ENCODE measurements at regions not wholly inside any gene's neighbourhood (a gene's known extent, or its start where the extent isn't known, plus 50 kb on each side); places are given as distances from the start of the nearest gene placed in this dataset.

DNA sequence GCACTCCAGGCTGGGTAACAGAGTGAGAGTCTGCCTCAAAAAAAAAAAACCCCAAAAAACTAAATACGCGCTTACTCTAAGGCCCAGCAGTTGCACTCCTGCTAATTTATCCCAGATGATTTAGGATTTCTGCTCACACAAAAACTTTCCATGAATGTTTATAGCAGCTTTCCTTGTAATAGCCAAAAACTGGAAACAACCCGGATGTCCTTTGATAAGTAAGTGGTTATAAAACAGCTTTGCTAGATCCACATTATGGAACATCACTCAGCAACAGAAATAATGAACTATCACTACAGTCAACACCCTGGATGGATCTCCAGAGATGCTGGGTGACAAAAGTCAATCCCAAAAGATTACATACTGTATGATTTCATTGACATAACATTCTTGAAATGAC lies 220.4 kb upstream of the JARID2 start:
- no peak overlapping the region for H2BK5ac ChIP-seq (ENCODE audit: insufficient read length, low read length)
- no CpG with 5 or more reads among the region's 3 CpGs for WGBS (ENCODE audit: extremely low coverage, insufficient read length, low lambda C conversion rate)
- H3K4ac ChIP-seq (ENCODE audit: low read depth, low read length), result no peak overlapping the region
- H2AFZ ChIP-seq (ENCODE audit: low read length), result no peak overlapping the region
- H2BK20ac ChIP-seq (ENCODE audit: low read depth, low read length, poor library complexity, severe bottlenecking), result no peak overlapping the region
- no peak overlapping the region for H4K91ac ChIP-seq (ENCODE audit: insufficient read length, low read depth, low read length)
- Mint-ChIP-seq H3K4me1 (peaks cover 27 to 28% of the 10 kb centered on the region in 2 experiments), H3K27me3 (ENCODE audit: low read depth) (no peaks in the 10 kb centered on the region), H3K4me3 (no peak overlapping the region), H3K36me3 (ENCODE audit: insufficient read depth in 1 of 3, low read depth in 3 of 3) (peaks cover 4 to 23% (median 16%) of the 10 kb centered on the region in 3 experiments), H3K9me3 (peaks cover 13 to 16% of the 10 kb centered on the region in 2 experiments), H3K27ac (peak overlapping the region in 1 of 3 experiments; percentile 76; a peak in 2 of 7 replicates)
- H4K8ac ChIP-seq (replicated peaks; ENCODE audit: insufficient read length, low read depth, low read length), result no peak overlapping the region
- no peaks in the 10 kb centered on the region for H3K9me3 ChIP-seq (ENCODE audit: control insufficient read depth, low read depth, low read length)
- H3K23me2 ChIP-seq (ENCODE audit: insufficient read length, low read depth, low read length, poor library complexity, severe bottlenecking), result no peaks in the 10 kb centered on the region
- H3K56ac ChIP-seq (ENCODE audit: insufficient read length, low read depth, low read length), result no peak overlapping the region
- H3K9ac ChIP-seq (ENCODE audit: extremely low read depth, insufficient read length, low read length), result no peak overlapping the region
- H2AK5ac ChIP-seq (ENCODE audit: insufficient read length, low read length), result no peak overlapping the region
- H3K27ac ChIP-seq (ENCODE audit: insufficient read length, low read depth, low read length), result no peak overlapping the region
- H3K14ac ChIP-seq (ENCODE audit: insufficient read depth, low read length), result no peak overlapping the region
- no peak overlapping the region for H3K4me2 ChIP-seq (ENCODE audit: insufficient read depth, insufficient read length, low read length)
- H4K20me1 ChIP-seq (ENCODE audit: control insufficient read depth, insufficient read depth, insufficient read length), result no peaks in the 10 kb centered on the region
- no peak overlapping the region for H2BK120ac ChIP-seq (ENCODE audit: low read depth, low read length, poor library complexity, severe bottlenecking)
- TF ChIP-seq, protein P1, sequence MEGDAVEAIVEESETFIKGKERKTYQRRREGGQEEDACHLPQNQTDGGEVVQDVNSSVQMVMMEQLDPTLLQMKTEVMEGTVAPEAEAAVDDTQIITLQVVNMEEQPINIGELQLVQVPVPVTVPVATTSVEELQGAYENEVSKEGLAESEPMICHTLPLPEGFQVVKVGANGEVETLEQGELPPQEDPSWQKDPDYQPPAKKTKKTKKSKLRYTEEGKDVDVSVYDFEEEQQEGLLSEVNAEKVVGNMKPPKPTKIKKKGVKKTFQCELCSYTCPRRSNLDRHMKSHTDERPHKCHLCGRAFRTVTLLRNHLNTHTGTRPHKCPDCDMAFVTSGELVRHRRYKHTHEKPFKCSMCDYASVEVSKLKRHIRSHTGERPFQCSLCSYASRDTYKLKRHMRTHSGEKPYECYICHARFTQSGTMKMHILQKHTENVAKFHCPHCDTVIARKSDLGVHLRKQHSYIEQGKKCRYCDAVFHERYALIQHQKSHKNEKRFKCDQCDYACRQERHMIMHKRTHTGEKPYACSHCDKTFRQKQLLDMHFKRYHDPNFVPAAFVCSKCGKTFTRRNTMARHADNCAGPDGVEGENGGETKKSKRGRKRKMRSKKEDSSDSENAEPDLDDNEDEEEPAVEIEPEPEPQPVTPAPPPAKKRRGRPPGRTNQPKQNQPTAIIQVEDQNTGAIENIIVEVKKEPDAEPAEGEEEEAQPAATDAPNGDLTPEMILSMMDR (conservative IDR thresholded peaks at IDR 0.05), result no peak
- no peak overlapping the region for H2BK12ac ChIP-seq (ENCODE audit: insufficient read length, low read depth, low read length)
- no peak overlapping the region for H2BK15ac ChIP-seq (ENCODE audit: low read depth, low read length)
- no peaks in the 10 kb centered on the region for H3K27me3 ChIP-seq (ENCODE audit: insufficient read depth, low read length)
- DNase-seq, result no peak
- no peak overlapping the region for H3K23ac ChIP-seq (ENCODE audit: insufficient read length, low read depth, low read length)
- no peaks in the 10 kb centered on the region for H3K79me1 ChIP-seq (ENCODE audit: insufficient read depth, low read depth, low read length, poor library complexity, severe bottlenecking)
- H3K4me1 ChIP-seq (ENCODE audit: insufficient read depth, low read length), result peaks cover 3% of the 10 kb centered on the region
- H3T11ph ChIP-seq (ENCODE audit: low read length), result no peak overlapping the region
- no peak overlapping the region for H4K5ac ChIP-seq (ENCODE audit: insufficient read length, low read depth, low read length)
- peaks cover 10% of the 10 kb centered on the region; the same call in 1 of the 2 replicates for H3K79me2 ChIP-seq (ENCODE audit: insufficient read depth, low read length)
- H3K18ac ChIP-seq (ENCODE audit: insufficient read length, low read depth, low read length), result no peak overlapping the region
